IMR-90 (cell line): ENCODE measurements at regions not wholly inside any gene's neighbourhood (a gene's known extent, or its start where the extent isn't known, plus 50 kb on each side); places are given as distances from the start of the nearest gene placed in this dataset.

ENCODE experiments used
- ATAC-seq: fragments of 200-7000 bp; cut with Tn5 transposase; 2 replicates; pipeline ENCODE4 v1.9.1; 2020; ENCODE audit warnings: low read depth, mild to moderate bottlenecking, moderate library complexity
- BruUV-seq: library from RNA; stranded (reverse); fragments of 400-500 nt; replicated peaks from 2 replicates; lab custom pipeline; 2021; lab: Mats Ljungman, UMichigan
- CTCF ChIA-PET: fragments of 300-600 bp; formaldehyde crosslinking; extraction: SDS; loops from one replicate; lab custom pipeline; 2021; ENCODE audit warnings: antibody characterized with exemption; lab: Yijun Ruan, JAX
- POLR2A ChIA-PET: fragments of 300-600 bp; sonication (Branson Sonifier 250); formaldehyde crosslinking; loops from one replicate; lab custom pipeline; 2022; ENCODE audit warnings: antibody characterized with exemption; ENCODE audit not compliant: unreplicated experiment; lab: Charles Lee
- DNase-seq: peaks from one replicate; pipeline ENCODE4 v3.0.0; 2013
- H2AFZ ChIP-seq: replicated peaks from 2 replicates; pipeline ENCODE3; 2013; ENCODE audit warnings: low read length, mild to moderate bottlenecking; ENCODE audit not compliant: poor library complexity
- H2AK5ac ChIP-seq: 2 replicates; pipeline ENCODE4 v1.6.1; 2013; ENCODE audit warnings: low read depth, low read length, inconsistent platforms
- H2AK9ac ChIP-seq: replicated peaks from 2 replicates; pipeline ENCODE3; 2013; ENCODE audit warnings: mild to moderate bottlenecking, low read depth, low read length, moderate library complexity; ENCODE audit not compliant: poor library complexity
- H2BK120ac ChIP-seq: 2 replicates; pipeline ENCODE4 v1.6.1; 2013; ENCODE audit warnings: low read depth, low read length, inconsistent platforms
- H2BK15ac ChIP-seq: 3 replicates; pipeline ENCODE4 v1.6.1; 2013; ENCODE audit warnings: low read depth, low read length, inconsistent platforms
- H2BK20ac ChIP-seq: 2 replicates; pipeline ENCODE4 v1.6.1; 2013; ENCODE audit warnings: low read depth, mild to moderate bottlenecking, inconsistent platforms, low read length, moderate library complexity
- H2BK5ac ChIP-seq: 2 replicates; pipeline ENCODE4 v1.6.1; 2013; ENCODE audit warnings: mild to moderate bottlenecking, low read depth, low read length, inconsistent platforms; ENCODE audit not compliant: poor library complexity, severe bottlenecking
- H3K14ac ChIP-seq: replicated peaks from 2 replicates; pipeline ENCODE4 v1.6.1; 2013; ENCODE audit warnings: low read depth, low read length, inconsistent platforms
- H3K18ac ChIP-seq: 2 replicates; pipeline ENCODE4 v1.6.1; 2013; ENCODE audit warnings: low read depth, low read length, control low read depth
- H3K23ac ChIP-seq: 2 replicates; pipeline ENCODE4 v1.6.1; 2013; ENCODE audit warnings: low read depth, low read length, inconsistent platforms
- H3K27ac ChIP-seq: 2 replicates; pipeline ENCODE4 v1.5.1; 2013; ENCODE audit warnings: mild to moderate bottlenecking, control low read depth, low read length; ENCODE audit not compliant: insufficient read depth
- H3K27me3 ChIP-seq: 2 replicates; pipeline ENCODE4 v1.6.1; 2013; ENCODE audit warnings: low read length; ENCODE audit not compliant: control insufficient read depth, insufficient read depth
- H3K36me3 ChIP-seq: 2 replicates; pipeline ENCODE4 v1.6.1; 2013; ENCODE audit warnings: low read length, mixed read lengths; ENCODE audit not compliant: control insufficient read depth, insufficient read depth
- H3K4ac ChIP-seq: 2 replicates; pipeline ENCODE4 v1.6.1; 2013; ENCODE audit warnings: low read depth, low read length, inconsistent platforms
- H3K4me1 ChIP-seq: 2 replicates; pipeline ENCODE4 v1.6.1; 2013; ENCODE audit warnings: low read length, mixed read lengths; ENCODE audit not compliant: control insufficient read depth, insufficient read depth
- H3K4me2 ChIP-seq: 2 replicates; pipeline ENCODE4 v1.6.1; 2013; ENCODE audit warnings: low read depth, mild to moderate bottlenecking, control low read depth, low read length, moderate library complexity
- H3K4me3 ChIP-seq: 2 replicates; pipeline ENCODE4 v1.5.1; 2013; ENCODE audit warnings: low read depth, mild to moderate bottlenecking, control low read depth, low read length, moderate library complexity; ENCODE audit not compliant: insufficient read depth
- H3K56ac ChIP-seq: 2 replicates; pipeline ENCODE4 v1.6.1; 2013; ENCODE audit warnings: low read length, inconsistent platforms; ENCODE audit not compliant: insufficient read depth; ENCODE audit errors: extremely low read depth
- H3K79me1 ChIP-seq, 2 experiments: 2 replicates each; pipeline ENCODE4 v1.6.1; 2013; ENCODE audit warnings: low read length in 2 of 2, inconsistent platforms in 1 of 2, low read depth in 1 of 2
- H3K9ac ChIP-seq: 2 replicates; pipeline ENCODE4 v1.6.1; 2013; ENCODE audit warnings: low read depth, low read length, control low read depth
- H3K9me1 ChIP-seq: 2 replicates; pipeline ENCODE4 v1.6.1; 2013; ENCODE audit warnings: low read length, inconsistent platforms; ENCODE audit not compliant: insufficient read depth
- H3K9me3 ChIP-seq: 2 replicates; pipeline ENCODE4 v1.6.1; 2013; ENCODE audit warnings: low read length; ENCODE audit not compliant: control insufficient read depth, insufficient read depth
- H4K20me1 ChIP-seq: 2 replicates; pipeline ENCODE4 v1.6.1; 2013; ENCODE audit warnings: low read length, inconsistent platforms; ENCODE audit not compliant: insufficient read depth
- H4K5ac ChIP-seq: 2 replicates; pipeline ENCODE4 v1.6.1; 2013; ENCODE audit warnings: mild to moderate bottlenecking, low read depth, low read length, control low read depth
- H4K8ac ChIP-seq, 2 experiments: 2 replicates each; pipeline ENCODE4 v1.6.1; 2013; ENCODE audit warnings: low read depth in 2 of 2, low read length in 2 of 2, control low read depth in 1 of 2, inconsistent platforms in 1 of 2
- H4K91ac ChIP-seq: 2 replicates; pipeline ENCODE4 v1.6.1; 2013; ENCODE audit warnings: low read depth, low read length, inconsistent platforms; ENCODE audit not compliant: insufficient read depth
- BHLHE40 ChIP-seq: fragments of 150-350 bp; IDR thresholded peaks from 2 replicates; pipeline ENCODE4 v1.6.1; 2016; ENCODE audit warnings: mild to moderate bottlenecking, low read depth, low read length
- CEBPB ChIP-seq: IDR thresholded peaks from 2 replicates; pipeline ENCODE4 v1.6.1; 2012; ENCODE audit warnings: low read depth, low read length, improper control_type of control experiment
- CHD1 ChIP-seq: IDR thresholded peaks from 2 replicates; pipeline ENCODE4 v1.6.1; 2012; ENCODE audit warnings: low read depth, low read length, improper control_type of control experiment
- CTCF ChIP-seq: conservative IDR thresholded peaks from 2 replicates; pipeline ENCODE4 v1.5.1; 2012; ENCODE audit warnings: mild to moderate bottlenecking, low read depth, low read length, improper control_type of control experiment
- ELK1 ChIP-seq: fragments of 150-350 bp; IDR thresholded peaks from 2 replicates; pipeline ENCODE4 v1.6.1; 2016; ENCODE audit warnings: low read depth, mild to moderate bottlenecking, low read length, moderate library complexity, borderline replicate concordance
- FOS ChIP-seq: fragments of 150-350 bp; IDR thresholded peaks from 2 replicates; pipeline ENCODE4 v1.6.1; 2016; ENCODE audit warnings: low read depth, low read length
- MAFK ChIP-seq: IDR thresholded peaks from 2 replicates; pipeline ENCODE4 v1.6.1; 2012; ENCODE audit warnings: low read depth, low read length, improper control_type of control experiment
- MAZ ChIP-seq: IDR thresholded peaks from 2 replicates; pipeline ENCODE4 v1.6.1; 2012; ENCODE audit warnings: low read depth, mild to moderate bottlenecking, low read length, improper control_type of control experiment, moderate library complexity, borderline replicate concordance
- MXI1 ChIP-seq: IDR thresholded peaks from 2 replicates; pipeline ENCODE4 v1.6.1; 2012; ENCODE audit warnings: low read depth, mild to moderate bottlenecking, low read length, moderate library complexity, borderline replicate concordance
- NFE2L2 ChIP-seq: fragments of 150-350 bp; IDR thresholded peaks from 2 replicates; pipeline ENCODE4 v1.6.1; 2016; ENCODE audit warnings: low read depth, mild to moderate bottlenecking, low read length
- POLR2A ChIP-seq: IDR thresholded peaks from 2 replicates; pipeline ENCODE4 v1.6.1; 2012; ENCODE audit warnings: mild to moderate bottlenecking, low read depth, low read length
- RAD21 ChIP-seq: IDR thresholded peaks from 2 replicates; pipeline ENCODE4 v1.6.1; 2012; ENCODE audit warnings: low read length, improper control_type of control experiment
- RCOR1 ChIP-seq: IDR thresholded peaks from 2 replicates; pipeline ENCODE4 v1.6.1; 2012; ENCODE audit warnings: mild to moderate bottlenecking, low read length, improper control_type of control experiment; ENCODE audit not compliant: insufficient replicate concordance
- RFX5 ChIP-seq: IDR thresholded peaks from 2 replicates; pipeline ENCODE4 v1.8.0; 2012; ENCODE audit warnings: low read depth, mild to moderate bottlenecking, low read length, moderate library complexity
- SMC3 ChIP-seq: fragments of 150-350 bp; IDR thresholded peaks from 2 replicates; pipeline ENCODE4 v1.6.1; 2016; ENCODE audit warnings: low read depth, mild to moderate bottlenecking, antibody characterized with exemption, low read length, moderate library complexity
- USF2 ChIP-seq: fragments of 150-350 bp; IDR thresholded peaks from 2 replicates; pipeline ENCODE4 v1.6.1; 2017; ENCODE audit warnings: mild to moderate bottlenecking, antibody characterized with exemption, low read length, low read depth
- WGBS, 2 experiments: methylation state at CpG; one replicate each; pipeline versions ENCODE4 v1.1.5 to v1.1.7; 2013; ENCODE audit warnings: missing lambda C conversion rate in 2 of 2; ENCODE audit not compliant: insufficient read length in 1 of 2; ENCODE audit errors: extremely low coverage in 2 of 2; 5-methylcytosine and 5-hydroxymethylcytosine counted together
- dilution Hi-C: fragments of 300-500 bp; cut with HindIII; formaldehyde crosslinking; loops from one replicate; pipeline ENCODE4 v1.14.3; 2018; ENCODE audit warnings: low sequenced_read_pairs; ENCODE audit not compliant: unreplicated experiment
- in situ Hi-C: fragments of 300-500 bp; cut with MboI; formaldehyde crosslinking; loops from 3 replicates; pipeline ENCODE4 v1.14.3; 2019; ENCODE audit warnings: low sequenced_read_pairs, inconsistent platforms, mixed read lengths
- intact Hi-C: fragments of 100-400 bp; cut with micrococcal nuclease; formaldehyde crosslinking; loops from 2 replicates; pipeline ENCODE4 v1.10.0; 2022

GRCh38 chr3:176479248-176479647 lies 718.0 kb downstream of the TBL1XR1 start:
- no peak overlapping the region for H2AK9ac ChIP-seq
- no peak overlapping the region for H4K8ac ChIP-seq
- H3K18ac ChIP-seq: no peak overlapping the region
- no peak overlapping the region for H2AK5ac ChIP-seq
- dilution Hi-C loops: no loop called here
- no peak overlapping the region for H3K4me3 ChIP-seq
- no peak overlapping the region for H3K27ac ChIP-seq
- no peak overlapping the region for H4K5ac ChIP-seq
- H3K4ac ChIP-seq: no peak overlapping the region
- ChIA-PET POLR2A (no interaction called here), CTCF (no interaction called here)
- no CpG with 5 or more reads among the region's 6 CpGs for WGBS, 2 experiments
- BruUV-seq: no TSS peak
- H3K4me1 ChIP-seq: no peaks in the 10 kb centered on the region
- H3K9me3 ChIP-seq: no peaks in the 10 kb centered on the region
- H4K91ac ChIP-seq: no peak overlapping the region
- H3K56ac ChIP-seq: no peak overlapping the region
- in situ Hi-C loops: no loop called here
- H2BK15ac ChIP-seq: no peak overlapping the region
- TF ChIP-seq MAFK (no peak), RAD21 (no peak), POLR2A (no peak), BHLHE40 (no peak), SMC3 (no peak), RCOR1 (no peak), NFE2L2 (no peak), FOS (no peak), CTCF (no peak), MAZ (no peak), MXI1 (no peak), ELK1 (no peak), CEBPB (no peak), USF2 (no peak), CHD1 (no peak), RFX5 (no peak)
- DNase-seq (no peak), ATAC-seq (no peak)
- no peak overlapping the region for H2AFZ ChIP-seq
- H3K23ac ChIP-seq: no peak overlapping the region
- no peaks in the 10 kb centered on the region for H4K20me1 ChIP-seq
- no peak overlapping the region for H2BK120ac ChIP-seq
- no peak overlapping the region for H3K14ac ChIP-seq
- H2BK20ac ChIP-seq: no peak overlapping the region
- H3K27me3 ChIP-seq: no peaks in the 10 kb centered on the region
- H3K4me2 ChIP-seq: no peak overlapping the region
- no peaks in the 10 kb centered on the region for H3K79me1 ChIP-seq
- H3K9ac ChIP-seq: no peak overlapping the region
- intact Hi-C loops: no loop called here
- H3K9me1 ChIP-seq: no peaks in the 10 kb centered on the region
- no peak overlapping the region for H2BK5ac ChIP-seq
- no peaks in the 10 kb centered on the region for H3K36me3 ChIP-seq
